Fibroblast of skin of scalp (primary cell): ENCODE measurements at regions not wholly inside any gene's neighbourhood (a gene's known extent, or its start where the extent isn't known, plus 50 kb on each side); places are given as distances from the start of the nearest gene placed in this dataset.
"Not testable (repeated sequence)": the region's sequence is repeated elsewhere in the genome, so short reads cannot be mapped to it uniquely, and the experiment has no call there.

Experiments
- DNase-seq: peaks from one replicate; pipeline ENCODE4 v3.0.0-alpha.2; 2013

- DNase-seq, result no peak
Observed at GRCh38 chr9:135173066-135173465, 85.6 kb downstream of the OLFM1 start.

- DNase-seq, result no peak
Observed at GRCh38 chr9:135174248-135174647, 86.8 kb downstream of the OLFM1 start.

GRCh38 chr9:135174981-135175380 lies 87.5 kb downstream of the OLFM1 start:
- no peak for DNase-seq

GRCh38 chr9:135176284-135176683 lies 88.8 kb downstream of the OLFM1 start:
- no peak for DNase-seq

- DNase-seq, result not testable (repeated sequence)
Observed at GRCh38 chr9:135177562-135177961, 90.1 kb downstream of the OLFM1 start.

GRCh38 chr9:135178498-135178897 lies 91.0 kb downstream of the OLFM1 start:
- DNase-seq, result no peak

GRCh38 chr9:135179041-135179440 lies 91.6 kb downstream of the OLFM1 start:
- DNase-seq, result no peak

- DNase-seq, result no peak
Observed at GRCh38 chr9:135179976-135180375, 92.5 kb downstream of the OLFM1 start.

GRCh38 chr9:135180586-135180985 lies 93.1 kb downstream of the OLFM1 start:
- no peak for DNase-seq

- DNase-seq, result no peak
Observed at GRCh38 chr9:135181336-135181735, 93.9 kb downstream of the OLFM1 start.

GRCh38 chr9:135181841-135182240 lies 94.4 kb downstream of the OLFM1 start:
- not testable (repeated sequence) for DNase-seq

- no peak for DNase-seq
Observed at GRCh38 chr9:135183069-135183468, 95.6 kb downstream of the OLFM1 start.

GRCh38 chr9:135183528-135184180 lies 96.2 kb downstream of the OLFM1 start:
- DNase-seq, result no peak

- no peak for DNase-seq
Observed at GRCh38 chr9:135184181-135185053, 96.9 kb downstream of the OLFM1 start.

- no peak for DNase-seq
Observed at GRCh38 chr9:135185060-135185459, 97.6 kb downstream of the OLFM1 start.

- no peak for DNase-seq
Observed at GRCh38 chr9:135186248-135187164, 99.0 kb downstream of the OLFM1 start.

- no peak for DNase-seq
Observed at GRCh38 chr9:135187365-135187764, 99.9 kb downstream of the OLFM1 start.

GRCh38 chr9:135188681-135189151 lies 101.2 kb downstream of the OLFM1 start:
- no peak for DNase-seq

GRCh38 chr9:135189497-135189896 lies 102.0 kb downstream of the OLFM1 start:
- DNase-seq, result no peak

GRCh38 chr9:135190789-135191577 lies 103.5 kb downstream of the OLFM1 start:
- no peak for DNase-seq

GRCh38 chr9:135192686-135193085 lies 105.2 kb downstream of the OLFM1 start:
- DNase-seq, result no peak

- DNase-seq, result not testable (repeated sequence)
Observed at GRCh38 chr9:135195975-135196374, 108.5 kb downstream of the OLFM1 start.
